ENCODE measurements at regions not wholly inside any gene's neighbourhood (a gene's known extent, or its start where the extent isn't known, plus 50 kb on each side); places are given as distances from the start of the nearest gene placed in this dataset.

DNA sequence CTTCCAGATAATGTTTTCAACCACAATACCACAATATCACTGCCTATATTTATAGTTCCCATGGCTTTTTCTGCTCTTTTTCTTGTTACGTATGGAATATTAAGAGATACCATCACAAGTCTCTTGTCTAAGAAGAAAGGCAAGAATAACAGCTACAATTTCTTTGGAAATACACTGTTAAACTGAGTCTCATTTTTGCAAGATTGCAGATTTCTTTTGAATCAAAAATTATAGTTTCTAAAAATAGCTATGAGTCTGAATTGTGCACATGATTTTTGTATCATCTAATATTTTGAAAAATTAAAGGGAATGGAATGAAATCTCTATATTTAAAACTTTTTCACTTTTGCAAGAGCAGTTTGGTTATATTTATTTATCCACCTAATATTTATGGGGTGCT lies 1120.8 kb downstream of the EFNB2 start:
- intact Hi-C loops (cut with micrococcal nuclease), result no loop called here

DNA sequence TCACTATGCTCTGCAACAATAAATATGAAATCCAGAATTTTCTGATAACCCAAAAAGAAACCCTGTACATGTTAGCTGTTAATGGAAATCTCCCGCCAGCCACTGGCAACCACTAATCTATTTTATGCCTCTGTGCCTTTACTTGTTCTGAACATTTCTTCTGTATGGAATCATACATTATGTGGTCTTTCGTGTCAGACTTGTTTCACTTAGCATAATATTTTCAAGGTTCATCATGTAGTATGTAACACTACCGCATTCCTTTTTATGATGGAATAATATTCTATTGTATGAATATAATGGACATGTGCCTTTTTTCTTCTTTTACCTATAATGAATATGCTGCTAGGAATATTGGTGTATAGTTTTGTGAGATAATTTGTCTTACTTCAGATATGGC lies 1123.3 kb downstream of the EFNB2 start:
- intact Hi-C loops (cut with micrococcal nuclease), result no loop called here

DNA sequence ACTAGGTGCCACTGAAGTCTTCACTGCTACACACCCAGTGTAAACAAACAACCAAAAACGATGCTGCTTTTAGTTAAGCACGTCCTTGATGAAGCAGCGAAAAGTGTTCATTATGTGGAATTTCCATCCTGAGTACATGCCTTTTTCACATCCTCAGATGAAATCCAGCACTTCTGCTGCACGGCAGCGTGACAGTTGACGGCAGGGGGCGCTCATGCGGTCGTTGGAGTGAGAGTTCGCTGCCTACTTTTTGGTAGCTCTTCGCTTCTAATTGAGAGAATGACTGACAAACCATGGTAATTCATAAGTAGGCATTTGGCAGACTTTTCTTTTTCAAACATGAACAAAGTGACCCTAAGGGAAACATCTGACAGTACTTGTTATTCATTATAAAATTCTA lies 1124.9 kb downstream of the EFNB2 start:
- intact Hi-C loops (cut with micrococcal nuclease), result loop anchor here (1.0 kb wide), 1 partner anchor 1125 kb away; the partner anchor contains the start of gene EFNB2

DNA sequence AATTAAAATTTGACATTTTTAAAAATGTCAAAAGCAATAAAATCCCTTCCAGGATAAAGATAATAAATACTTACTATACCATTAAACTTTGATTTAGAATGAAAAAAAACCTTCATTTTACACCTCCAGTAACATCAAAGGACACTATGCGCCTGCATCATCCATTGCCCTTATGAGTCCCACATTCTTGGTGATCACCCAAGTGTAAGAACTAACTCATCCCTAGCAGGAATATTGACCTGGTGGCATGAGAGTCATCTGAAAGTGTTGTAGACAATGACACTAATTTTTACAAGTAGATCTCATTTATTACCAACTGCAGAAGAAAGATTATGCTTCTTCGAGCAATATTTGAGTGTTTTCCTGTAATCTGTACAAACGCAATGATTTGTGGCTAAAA lies 1128.9 kb downstream of the EFNB2 start:
- intact Hi-C loops (cut with micrococcal nuclease), result no loop called here

DNA sequence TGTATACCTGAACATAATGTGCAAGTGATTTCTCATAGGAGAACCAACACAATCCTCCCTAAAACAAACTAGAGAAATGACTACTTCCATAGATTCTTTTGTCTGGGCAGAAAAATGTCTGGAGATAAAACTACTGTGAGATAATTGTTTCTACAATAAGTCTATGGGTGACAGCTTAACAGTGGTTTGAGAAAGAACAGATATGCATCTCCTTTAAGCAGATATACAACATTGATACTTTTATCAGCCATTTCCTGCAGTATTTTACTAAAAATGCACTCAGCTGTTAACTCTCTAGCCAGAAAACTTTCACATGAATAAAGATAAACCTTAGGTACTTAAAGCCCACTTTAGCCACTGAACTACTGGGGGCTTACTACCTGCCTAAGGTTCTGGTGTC lies 1132.4 kb downstream of the EFNB2 start:
- intact Hi-C loops (cut with micrococcal nuclease), result no loop called here

DNA sequence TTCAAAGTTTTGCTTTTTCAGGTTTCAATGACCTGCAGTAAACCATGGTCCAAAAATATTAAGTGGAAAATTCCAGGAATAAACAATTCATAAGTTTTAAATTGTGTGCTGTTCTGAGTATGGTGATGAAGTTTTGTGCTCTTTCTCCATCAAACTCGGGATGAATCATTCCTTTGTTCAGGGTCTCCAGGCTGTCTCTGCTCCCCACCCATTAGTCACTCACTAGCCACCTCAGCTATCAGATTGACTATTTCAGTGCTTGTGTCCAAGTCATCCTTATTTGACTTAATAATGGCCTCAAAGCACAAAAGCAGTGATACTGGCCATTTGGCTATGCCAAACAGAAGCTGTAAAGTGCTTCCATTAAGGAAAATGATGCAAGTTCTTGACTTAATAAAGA lies 1140.4 kb downstream of the EFNB2 start:
- intact Hi-C loops (cut with micrococcal nuclease), result no loop called here

DNA sequence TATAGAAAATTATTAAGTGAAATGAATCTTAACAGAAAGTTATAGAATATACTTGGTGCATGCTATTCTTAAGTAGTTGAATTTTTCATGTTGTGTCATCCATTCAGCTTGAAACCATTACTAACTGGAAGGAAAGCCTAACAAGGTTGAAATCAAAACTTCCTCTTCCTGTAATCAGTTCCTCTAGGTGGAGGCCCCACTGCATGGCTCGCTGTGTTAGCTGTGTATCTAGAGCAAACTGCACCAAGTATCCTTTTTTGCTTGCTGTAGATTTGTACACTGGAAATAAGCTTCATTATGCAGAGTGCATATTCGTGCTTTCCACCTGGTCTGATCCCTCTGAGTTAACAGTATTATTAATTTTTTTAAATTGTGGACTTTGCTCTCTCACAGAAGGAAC lies 1146.1 kb downstream of the EFNB2 start:
- intact Hi-C loops (cut with micrococcal nuclease), result no loop called here

DNA sequence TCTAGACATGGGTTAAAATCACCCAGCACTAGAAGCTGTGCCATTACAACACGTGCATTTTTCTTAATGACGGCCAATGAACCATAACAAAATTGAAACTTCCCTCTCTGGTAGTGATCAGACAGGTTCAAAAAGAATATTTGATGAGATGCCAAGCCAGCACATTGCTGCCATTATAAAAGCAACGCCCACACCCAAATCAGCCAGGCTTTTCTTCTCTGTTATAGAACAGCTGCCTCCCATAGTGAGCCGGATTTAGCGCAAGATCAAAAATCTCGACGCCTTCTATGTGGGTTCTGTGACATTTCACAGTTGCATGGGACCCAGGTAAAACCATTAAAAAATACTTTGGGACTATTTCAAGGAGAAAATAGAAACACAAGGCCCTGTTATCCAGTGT lies 1158.0 kb downstream of the EFNB2 start:
- intact Hi-C loops (cut with micrococcal nuclease), result no loop called here

DNA sequence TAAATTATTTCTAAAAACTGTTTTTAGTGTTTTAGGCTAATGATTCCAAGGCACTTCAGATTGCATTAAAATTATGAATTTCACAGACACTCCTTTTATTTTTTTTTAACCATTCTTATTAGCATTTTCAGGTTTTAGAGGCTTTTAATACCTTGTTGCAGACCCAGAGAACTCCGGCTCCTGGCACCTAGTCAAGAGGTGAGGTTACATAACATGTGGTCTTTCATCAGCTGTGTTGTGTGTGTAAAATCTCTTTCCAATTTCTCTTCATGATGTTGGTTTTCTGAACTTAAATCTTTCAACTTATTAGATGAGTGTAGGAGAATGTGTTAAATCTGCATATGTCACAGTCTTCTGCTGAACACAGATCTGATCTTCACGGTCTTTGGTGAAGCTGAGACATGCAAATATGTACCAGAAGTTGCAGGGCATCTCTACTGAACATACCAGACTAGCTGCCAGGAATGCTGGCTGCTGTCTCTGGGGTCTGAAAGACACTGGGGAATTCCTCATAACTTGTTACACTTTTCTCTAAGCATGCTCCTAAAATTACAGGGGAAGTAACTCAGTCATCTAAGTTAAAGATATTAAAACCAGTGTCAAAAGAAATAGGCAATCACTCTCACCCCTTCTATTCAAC lies 1165.3 kb downstream of the EFNB2 start:
- intact Hi-C loops (cut with micrococcal nuclease), result no loop called here

DNA sequence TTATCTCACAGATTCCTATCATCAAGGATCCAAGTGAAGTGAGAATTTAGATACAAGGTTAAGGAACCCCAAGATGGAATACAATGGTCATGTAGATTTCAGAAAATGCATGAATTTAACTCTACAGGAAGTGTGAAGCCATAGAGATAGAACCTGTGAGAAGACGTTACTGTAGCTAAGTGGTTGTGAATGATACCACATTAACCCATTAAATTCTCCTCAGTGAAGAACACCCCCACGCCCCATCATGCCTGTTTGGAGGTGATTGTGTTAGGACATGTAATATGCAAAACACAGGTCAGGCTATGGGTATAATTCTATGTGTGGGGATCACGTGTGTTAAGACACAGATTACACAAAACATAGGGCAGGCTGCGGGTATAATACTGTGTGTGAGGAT lies 1166.7 kb downstream of the EFNB2 start:
- intact Hi-C loops (cut with micrococcal nuclease), result no loop called here

DNA sequence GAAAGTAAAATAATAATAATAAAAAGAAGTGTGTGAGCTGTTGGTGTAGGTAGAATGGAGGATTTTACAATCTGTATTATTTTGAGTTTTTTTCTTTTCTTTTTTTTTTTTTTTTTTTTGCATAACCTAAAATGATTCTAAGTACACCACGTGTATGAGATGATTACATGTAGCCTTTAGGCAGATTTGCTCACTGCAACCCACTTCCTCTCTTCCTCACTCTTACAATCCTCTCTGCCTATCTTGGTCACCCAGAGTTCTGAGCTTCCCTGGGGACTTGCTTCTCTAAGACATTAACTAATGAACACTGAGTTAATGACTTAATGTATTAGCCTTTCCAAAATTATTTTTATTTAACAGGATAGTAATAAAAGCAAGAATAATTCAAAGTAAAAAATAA lies 1169.6 kb downstream of the EFNB2 start:
- intact Hi-C loops (cut with micrococcal nuclease), result no loop called here

DNA sequence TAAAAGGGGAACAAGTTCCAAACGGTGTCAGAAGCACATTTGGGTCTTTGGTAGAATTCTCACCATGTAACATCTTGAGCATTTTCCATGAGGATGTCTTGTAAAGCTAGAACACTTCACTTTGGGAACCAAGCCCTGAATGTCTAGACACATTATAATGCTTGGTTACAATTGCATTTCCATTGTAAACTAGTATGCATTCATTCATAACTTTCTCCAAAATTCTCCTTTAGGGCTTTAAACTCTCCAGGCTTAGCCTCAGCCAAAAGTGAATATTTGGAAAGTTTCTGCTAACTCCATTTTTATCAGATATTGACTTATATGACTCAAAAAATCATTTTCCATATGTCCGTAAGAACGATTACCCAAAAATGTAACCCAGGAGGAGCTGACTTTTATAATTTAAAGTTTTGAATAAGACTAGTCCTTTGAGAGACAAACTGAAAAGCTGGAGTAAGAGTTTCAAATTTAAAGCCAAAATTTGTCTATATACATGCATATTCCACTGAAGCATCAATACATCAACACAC lies 1170.4 kb downstream of the EFNB2 start:
- intact Hi-C loops (cut with micrococcal nuclease), result no loop called here

DNA sequence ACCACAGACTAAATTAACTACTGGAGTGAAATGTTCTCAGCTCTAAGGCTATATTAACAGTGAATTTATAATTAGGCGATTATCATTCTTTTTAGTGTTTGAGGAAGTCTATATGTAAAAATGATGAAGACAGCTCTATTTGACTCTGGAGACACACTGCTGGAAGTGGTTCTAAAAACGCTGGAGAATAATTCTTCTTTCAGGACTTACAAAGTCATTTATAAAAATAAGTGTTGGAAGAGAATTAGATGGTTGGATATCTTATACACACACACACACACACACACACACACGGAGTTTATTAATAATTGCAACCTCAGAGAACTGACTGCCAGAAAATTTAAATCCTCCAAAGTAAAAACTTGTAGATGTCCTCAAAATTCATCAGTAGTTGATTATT lies 1171.3 kb downstream of the EFNB2 start:
- intact Hi-C loops (cut with micrococcal nuclease), result no loop called here

DNA sequence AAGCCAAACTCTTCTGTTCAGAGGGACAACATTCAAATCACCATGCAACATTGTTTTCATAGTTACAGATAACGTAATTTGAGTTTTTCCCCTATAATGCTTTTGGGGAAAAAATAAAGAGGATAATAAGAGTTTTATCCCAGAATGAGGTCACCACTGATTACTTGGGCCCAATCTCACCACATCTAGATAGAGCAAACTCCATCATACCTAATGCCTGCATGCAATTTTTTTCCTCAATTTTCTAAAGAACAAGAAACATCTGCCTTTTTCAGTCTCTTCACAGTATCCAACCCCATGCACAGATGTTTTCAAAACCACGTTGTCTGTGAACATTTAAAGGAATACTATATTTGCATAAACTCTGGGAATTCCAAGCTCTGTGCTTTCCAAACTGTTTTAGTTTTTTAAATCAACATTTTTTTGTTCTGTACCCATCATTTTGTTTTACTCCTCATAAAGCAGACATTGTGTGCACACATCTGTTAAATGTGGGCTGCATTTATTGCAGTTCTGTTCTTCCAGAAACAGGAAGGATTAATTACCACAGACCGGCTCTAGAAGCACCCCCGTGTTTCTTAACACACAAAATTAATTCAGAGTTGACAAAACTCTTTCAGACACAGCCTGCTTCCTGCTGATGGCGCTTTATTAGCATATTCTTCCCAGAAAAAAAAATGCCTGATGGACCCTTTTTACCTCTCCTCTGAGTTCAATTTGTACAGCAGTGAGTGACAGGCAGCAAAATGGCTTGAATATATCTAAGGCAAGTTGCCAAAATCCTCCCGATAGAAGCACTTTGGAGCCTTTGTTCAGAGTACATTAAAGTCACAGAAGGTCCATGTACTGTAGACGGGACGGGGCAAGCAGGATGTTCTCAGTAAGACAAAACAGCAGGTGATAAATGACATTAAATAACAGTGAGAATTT lies 1171.9 kb downstream of the EFNB2 start:
- intact Hi-C loops (cut with micrococcal nuclease), result no loop called here

DNA sequence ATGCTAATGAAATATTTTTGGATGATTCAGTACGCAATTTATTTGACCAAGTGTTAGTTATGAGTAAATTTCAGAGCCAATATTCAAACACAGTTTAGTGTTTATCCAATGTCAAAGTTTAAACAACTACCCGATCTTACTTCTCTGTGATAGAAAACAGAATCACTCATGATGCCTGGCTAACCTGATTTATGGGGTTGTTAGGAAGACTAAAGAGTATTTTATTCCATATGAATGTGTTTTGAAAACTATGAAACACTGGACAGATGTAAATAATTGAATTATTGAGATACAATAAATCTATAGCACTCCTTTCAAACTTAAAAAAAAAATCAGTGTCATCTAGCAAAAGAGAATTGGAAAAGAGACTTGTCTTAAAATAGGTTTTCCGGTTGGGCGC lies 1181.8 kb downstream of the EFNB2 start:
- intact Hi-C loops (cut with micrococcal nuclease), result no loop called here

DNA sequence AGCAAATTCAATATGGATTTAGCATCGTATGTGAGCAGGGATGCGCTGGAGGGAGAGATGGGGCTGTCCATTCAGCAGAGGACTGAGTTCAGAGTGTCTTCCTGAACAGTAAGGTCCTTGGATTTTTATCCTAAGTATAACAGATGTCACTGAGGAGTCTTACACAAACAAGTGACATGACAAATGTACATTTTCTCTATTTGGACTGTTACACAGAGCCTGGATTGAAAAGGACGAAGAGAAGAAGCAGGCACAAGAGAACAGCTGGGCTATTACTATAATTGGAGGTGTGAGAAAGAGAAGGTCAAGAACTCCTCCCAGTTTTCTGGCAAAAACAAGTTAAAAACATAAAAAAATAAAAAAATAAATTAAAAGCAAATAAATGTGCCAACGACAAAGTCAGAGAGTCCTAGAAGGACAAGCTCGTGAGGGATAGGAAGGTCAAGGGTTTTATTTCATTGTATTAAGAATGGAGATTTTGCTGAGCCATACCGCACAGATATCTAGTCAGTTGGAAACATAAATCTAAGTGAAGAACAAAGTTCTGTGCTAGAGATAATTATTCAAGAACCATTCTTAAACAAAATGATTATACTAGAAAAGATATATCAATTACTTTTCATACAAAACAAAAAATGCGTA lies 1186.3 kb downstream of the EFNB2 start:
- intact Hi-C loops (cut with micrococcal nuclease), result no loop called here

DNA sequence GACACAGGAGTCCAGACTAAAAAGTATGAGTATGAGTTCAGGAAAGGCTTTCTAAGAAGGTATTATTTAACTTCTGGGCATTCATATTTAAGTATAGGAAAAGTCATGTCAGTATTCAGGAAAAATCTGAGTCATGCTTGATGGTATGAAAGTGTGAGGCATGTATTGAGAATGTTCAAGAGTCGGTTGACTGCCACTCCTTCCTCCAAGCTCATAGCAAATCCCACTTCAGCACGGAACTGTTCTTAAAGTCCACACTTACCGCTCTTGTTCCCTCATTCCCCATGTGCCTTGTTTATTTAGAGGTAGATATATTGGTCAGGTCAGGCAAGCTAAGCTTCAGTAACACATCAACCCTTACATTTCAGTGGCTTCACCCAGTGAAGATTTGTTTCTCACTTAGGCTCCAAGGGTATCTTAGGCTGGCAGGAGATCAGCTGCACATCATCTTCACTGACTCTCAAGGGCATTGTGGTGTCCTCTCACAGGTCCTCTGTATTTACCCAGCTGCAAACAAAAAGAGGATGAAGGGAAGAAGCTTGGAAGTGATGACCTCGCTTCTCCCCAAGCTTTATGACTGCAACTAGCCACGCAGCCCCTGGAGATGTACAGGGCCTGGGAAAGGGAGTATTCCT lies 1189.2 kb downstream of the EFNB2 start:
- intact Hi-C loops (cut with micrococcal nuclease), result no loop called here

DNA sequence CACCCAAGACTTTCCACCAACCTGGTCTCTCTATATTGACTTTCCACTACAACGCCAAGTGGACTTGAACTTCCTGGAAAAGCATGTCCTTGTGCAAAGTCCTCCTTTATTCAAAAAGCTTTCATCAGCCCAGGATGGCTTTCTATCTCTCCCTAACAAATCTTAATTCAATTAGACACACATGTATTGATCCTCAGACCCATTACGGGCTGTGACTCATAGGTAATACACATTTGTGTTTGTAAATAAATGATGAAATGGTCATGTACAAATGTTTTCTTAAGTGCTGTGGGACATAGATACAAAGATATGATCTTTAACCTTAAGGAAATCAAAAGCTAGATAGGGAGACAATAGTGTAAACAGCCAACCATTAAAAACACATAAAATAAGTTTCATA lies 1189.7 kb downstream of the EFNB2 start:
- intact Hi-C loops (cut with micrococcal nuclease), result no loop called here

DNA sequence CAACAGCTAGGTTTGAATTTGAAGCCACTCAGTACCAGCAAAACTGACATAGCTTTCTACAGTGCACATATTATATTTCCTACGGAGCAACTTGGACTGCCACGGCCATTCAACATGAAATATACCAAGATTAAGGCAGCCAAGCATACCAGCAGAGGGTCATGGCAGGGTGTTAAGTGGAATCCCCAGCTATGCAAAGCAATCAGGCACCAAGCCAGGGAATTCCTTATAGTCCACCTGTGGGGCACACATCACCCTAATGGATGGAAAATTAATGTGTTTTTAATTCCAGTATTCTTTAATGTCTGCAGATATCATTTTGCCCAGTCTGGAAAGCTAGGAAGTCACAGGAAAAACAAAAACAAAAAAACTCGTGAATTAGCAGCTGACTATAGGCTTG lies 1190.3 kb downstream of the EFNB2 start:
- intact Hi-C loops (cut with micrococcal nuclease), result no loop called here

DNA sequence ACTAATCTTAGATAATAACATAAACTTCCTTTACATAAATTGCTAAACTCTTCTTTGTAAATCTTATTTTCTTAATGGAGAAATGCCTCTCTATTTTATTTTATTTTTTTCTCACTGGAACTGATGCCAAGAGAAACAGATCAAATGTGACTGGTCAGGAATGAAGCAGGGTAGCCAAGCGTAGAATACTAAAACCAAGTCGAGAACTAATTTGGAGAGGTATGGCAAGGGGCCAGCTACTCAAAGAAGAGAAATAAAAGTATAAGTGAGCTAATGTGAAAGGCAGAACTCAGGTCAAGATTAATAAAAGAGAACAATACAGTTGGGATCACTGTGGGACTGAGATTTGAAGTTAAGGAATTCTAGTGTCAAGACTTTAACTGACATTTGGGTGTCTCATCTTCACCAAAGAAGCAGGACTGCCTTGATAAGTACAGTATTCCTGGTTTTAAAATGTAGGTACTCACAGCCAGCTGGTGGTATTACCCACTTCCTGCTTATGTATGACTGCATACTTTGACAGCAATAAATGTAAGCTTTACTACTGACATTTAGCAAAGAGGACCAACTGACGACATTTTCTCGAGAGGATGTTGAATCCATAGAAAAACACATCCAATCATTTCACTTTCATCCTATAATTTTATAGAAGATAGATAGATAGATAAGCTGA lies 1192.2 kb downstream of the EFNB2 start:
- intact Hi-C loops (cut with micrococcal nuclease), result no loop called here

DNA sequence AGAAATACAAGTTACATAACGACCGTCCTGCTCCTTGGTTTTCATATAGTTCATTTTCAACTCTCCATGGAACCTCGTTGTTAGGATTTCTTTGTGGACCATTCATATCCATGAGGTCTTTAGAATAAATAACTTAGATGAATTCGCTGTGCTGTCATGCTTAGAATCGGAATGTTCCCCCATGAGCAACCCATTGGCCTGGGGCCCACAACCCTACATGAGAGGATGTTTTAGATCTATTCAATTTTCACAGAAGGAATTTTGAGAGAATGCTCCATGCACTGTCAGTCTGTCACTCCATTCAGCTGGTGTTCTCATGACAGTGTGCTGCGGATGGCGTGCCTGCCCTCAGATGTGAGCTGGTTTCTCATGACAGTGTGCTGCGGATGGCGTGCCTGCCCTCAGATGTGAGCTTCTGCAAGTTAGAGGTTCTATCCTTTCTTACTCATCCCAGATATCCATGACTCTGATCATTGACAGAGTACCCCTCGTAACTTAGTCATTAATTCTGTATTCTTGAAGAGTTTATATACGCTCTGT lies 1193.1 kb downstream of the EFNB2 start:
- intact Hi-C loops (cut with micrococcal nuclease), result no loop called here

All from T-helper 1 cell treated with Interleukin-12 subunit alpha and Interleukin-12 subunit beta and Interleukin-4 antibody, amounts not matched to agents 30 ng/mL and 1 ng/mL, for 36 hours (primary cell).